Skin epidermis (tissue), 12 donors: ENCODE measurements at regions not wholly inside any gene's neighbourhood (a gene's known extent, or its start where the extent isn't known, plus 50 kb on each side); places are given as distances from the start of the nearest gene placed in this dataset.

Source experiments
- H3K27ac ChIP-seq, 21 experiments: fragments of 200-600 bp; sonication (generic) in 11 of 21; one replicate each; pipeline ENCODE4 v1.5.0; 2020; ENCODE audit warnings: mild to moderate bottlenecking in 3 of 21, inconsistent platforms in 2 of 21, moderate library complexity in 2 of 21
- H3K4me3 ChIP-seq, 7 experiments: fragments of 200-600 bp; sonication (generic) in 2 of 7; one replicate each; pipeline ENCODE4 v1.5.0; 2020; ENCODE audit warnings: inconsistent platforms in 2 of 7, mild to moderate bottlenecking in 2 of 7, moderate library complexity in 1 of 7

GRCh38 chr10:128781637-128782036 is 655.4 kb upstream of the MKI67 start:
- H3K27ac ChIP-seq: no peak overlapping the region

DNA sequence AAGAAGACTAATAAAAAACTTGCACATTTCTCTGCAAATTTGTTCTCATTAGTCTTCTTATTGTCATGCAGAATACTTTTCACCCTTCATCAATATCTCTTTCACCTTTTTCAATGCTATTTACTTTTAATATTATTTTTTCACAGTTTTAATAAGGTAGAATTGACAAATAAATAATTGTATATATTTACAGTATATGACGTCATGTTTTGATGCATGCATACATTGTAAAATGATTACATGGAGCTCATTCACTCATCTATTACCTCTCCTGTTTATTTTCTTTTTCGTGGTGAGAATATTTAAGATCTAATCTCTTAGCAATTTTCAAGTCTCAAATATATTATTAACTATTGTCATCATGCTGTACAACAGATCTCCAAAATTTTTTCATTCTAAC is 658.2 kb upstream of the MKI67 start:
- Histone ChIP-seq H3K4me3 (no peak overlapping the region), H3K27ac (no peak overlapping the region)

More at GRCh38 chr10:128781637-128782036, 655.4 kb upstream of the MKI67 start:
- H3K4me3 ChIP-seq: no peak overlapping the region

DNA sequence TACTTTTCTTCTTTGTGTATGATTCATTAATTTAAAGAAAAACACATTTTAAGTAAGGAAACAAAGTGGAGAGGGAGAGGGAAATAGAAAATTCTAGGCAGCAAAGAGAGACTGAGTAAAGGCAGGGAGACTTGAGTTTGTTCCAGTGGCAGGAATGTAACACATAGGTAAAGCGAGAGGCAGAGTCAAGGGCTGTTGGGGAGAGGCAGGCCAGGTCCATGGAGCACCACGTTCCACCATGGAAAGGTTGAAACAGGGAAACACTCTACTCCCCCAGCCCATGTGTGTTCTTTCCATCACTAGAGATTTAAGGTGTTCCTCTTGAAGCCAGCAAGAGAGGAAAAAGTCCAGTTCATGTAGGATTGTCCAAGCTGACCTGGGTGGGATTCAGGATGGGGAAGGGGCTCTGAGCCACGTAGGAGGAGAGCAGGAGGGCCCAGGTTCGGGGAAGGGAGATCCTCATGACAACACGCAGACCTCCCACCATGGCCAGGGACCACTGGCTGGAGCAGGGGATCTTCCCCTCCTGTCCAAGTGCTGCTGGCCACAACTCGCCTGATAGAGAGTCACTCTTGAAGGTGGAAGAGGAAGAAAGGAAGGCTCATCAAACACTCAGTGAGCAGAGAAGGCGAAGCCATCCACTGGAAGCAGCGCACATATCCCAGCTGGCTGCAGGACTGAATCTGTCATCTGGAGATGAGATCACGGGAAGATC is 666.4 kb upstream of the MKI67 start:
- no peak overlapping the region for H3K4me3 ChIP-seq
- H3K27ac ChIP-seq: no peak overlapping the region

DNA sequence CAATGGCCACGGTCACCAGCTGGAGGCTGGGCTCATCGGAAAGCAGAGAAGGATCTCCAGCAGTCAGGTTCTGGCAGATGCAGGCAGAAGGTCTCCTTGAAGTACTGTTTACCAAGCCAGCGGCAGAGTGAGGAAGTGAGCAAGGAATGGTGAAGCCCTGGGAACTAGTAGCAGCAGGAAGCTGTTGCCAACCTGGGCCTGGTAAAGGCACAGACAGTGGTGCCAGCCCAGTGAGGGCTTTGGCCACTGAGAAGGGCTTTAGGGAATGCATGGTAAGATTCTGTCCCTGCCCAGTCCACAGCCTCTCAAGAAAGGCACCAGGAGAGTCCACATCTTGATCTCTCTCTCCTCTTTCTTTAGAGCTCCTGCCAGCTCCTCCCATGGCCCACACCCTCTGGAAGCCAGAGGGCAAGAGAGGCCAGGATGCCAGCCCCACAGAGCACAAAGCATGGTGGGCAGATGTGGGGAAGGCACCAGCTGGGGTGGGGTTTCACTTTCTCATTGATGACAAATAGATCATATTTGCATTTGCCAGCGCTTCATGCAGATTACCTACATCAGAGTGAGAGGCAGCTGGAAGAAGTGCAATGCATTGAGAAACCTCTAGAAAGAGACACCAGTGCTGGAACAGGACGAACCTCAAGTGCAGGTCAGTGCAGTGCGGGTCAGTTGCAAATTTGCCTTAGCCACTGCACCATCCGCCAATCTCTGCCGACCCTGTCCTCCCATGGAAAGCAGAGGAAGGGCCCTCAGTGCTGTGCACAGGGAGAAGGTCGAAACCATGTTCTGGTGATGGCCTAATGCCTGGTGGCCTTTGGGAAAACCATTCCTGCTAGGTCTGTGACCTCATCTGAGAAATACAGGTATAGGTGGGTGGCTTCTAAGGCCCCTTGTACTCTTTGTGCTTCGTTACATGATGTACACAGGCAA is 667.8 kb upstream of the MKI67 start:
- Histone ChIP-seq H3K4me3 (no peak overlapping the region), H3K27ac (no peak overlapping the region)

- no peak overlapping the region for H3K27ac ChIP-seq
These were observed 670.2 kb upstream of the MKI67 start for GRCh38 chr10:128796396-128796912.

DNA sequence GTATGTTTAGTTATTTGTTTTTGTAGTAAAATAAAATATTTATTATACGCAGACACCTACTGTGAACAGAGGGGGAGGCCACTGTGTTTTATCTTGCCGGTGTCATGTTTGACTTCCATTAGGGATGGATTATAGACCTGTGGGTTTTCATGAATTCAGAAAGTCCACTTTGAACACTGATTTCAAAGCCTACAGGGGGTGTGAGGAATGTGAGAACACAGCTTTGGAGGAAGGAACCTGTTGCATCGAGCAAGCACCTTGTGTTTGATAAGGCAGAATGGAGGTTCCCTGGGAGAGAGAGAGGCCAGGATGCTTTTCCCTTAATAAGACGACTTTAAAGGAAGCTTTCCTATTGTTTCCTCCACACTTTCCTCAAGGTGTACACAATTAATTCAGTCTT is 665.0 kb upstream of the MGMT start:
- no peak overlapping the region for H3K4me3 ChIP-seq

More at GRCh38 chr10:128796396-128796912, 670.2 kb upstream of the MKI67 start:
- H3K4me3 ChIP-seq: no peak overlapping the region

DNA sequence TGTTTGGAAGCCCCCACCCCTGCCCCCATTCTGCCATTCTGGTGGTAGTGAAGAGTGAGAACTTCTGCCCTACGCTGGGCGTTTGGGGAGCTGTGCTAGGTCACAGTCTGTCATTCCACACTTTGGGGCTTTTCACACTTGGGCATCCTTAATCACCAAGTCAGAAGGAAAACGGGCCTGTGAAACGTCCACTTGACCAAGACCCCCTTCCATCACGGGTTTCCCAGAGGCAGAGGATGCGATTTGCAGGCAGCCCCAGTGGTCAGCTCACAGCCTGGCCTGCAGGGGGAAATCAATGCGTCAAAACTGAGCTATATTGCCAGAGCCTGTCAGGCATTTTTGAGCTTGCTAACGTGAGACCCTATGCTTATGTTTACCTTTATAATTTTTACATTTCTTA is 663.3 kb upstream of the MGMT start:
- no peak overlapping the region for H3K27ac ChIP-seq
- H3K4me3 ChIP-seq: no peak overlapping the region

More for the DNA sequence above, 665.0 kb upstream of the MGMT start:
- no peak overlapping the region for H3K27ac ChIP-seq

DNA sequence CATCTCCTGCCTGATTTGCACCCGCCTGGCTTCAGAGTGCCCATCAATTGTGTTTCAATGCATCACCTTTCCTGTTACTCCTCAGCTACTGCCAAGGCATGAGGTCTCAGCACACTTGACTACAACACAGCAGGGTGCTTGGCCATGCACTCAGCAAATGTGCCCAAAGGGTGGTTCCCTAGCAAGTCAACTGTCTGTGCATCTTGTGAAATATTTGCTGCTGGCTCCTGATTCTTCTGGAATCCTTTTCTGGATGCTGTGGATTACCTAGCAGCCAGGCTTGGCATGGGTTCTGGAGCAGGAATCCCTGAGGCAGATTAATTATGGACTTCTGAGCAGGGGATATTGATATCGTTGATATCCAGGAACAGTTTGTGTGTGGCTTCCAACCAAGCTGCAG is 662.6 kb upstream of the MGMT start:
- Histone ChIP-seq H3K27ac (no peak overlapping the region), H3K4me3 (no peak overlapping the region)

DNA sequence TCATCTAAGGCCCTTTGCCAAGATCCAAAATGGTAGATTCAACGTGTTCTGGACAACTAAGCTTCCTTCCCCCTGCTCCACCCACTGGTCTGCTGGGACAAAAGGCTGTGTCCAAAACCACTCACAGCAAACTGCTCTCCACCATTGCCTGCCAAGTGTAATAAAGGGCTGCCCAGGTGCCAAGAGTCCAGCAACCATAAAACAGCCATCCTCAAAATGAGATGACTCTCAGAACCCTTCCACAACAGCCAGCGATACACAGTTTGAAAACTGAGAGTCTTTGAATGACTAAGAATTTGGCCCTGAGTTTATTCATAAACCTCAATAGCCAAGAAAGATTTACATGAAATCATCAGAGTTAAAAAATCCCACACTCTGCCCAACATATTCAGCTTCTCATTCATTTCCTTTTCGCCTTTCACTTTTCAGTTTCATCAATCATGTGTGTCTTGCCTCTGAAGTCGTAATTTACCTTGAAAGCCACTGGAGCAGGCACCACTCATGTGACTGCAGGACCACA is 658.1 kb upstream of the MGMT start:
- no peak overlapping the region for H3K27ac ChIP-seq
- H3K4me3 ChIP-seq: no peak overlapping the region

- no peak overlapping the region for H3K27ac ChIP-seq
These were observed 655.5 kb upstream of the MGMT start for GRCh38 chr10:128811511-128811910.

DNA sequence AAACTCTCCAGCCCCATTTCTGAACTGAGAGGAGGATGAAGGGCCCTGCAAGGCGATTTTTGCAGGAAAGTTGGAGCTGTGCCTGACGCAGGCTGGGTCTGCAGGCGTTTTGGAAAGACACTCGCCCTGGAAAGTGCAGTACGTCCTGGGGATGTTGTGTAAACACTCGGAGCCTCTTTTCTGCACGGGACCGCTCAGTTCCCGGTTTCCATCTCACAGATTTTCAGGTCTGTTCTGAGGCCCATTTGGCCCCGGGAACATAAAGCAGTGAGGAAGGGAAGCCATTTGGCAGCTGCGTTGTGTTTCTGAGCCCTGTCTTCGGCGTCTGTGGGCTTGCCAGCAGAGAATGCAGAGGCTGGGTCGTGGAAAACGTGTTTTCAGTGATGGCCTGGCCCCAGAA is 655.0 kb upstream of the MGMT start:
- Histone ChIP-seq H3K27ac (no peak overlapping the region), H3K4me3 (no peak overlapping the region)

More at GRCh38 chr10:128811511-128811910, 655.5 kb upstream of the MGMT start:
- H3K4me3 ChIP-seq: no peak overlapping the region

DNA sequence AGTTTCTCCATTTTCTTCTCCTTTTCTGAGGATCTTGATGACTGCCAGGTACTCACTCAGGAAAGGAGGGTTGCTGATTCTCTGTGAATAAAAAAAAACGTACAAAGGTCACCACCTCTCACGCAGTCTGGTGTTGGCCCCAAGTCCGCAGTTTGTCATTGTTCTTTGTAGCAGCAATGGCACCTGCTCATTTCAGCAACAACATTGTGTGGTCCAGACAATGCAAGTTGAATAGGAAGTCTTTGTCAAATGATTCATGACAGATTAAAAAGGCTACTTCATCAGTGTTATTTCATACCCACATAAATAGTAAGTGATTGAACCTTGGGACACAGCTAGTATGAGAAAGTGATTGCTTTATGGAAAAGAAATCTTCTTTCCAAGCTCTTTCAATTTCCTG is 653.5 kb upstream of the MGMT start:
- Histone ChIP-seq H3K27ac (no peak overlapping the region), H3K4me3 (no peak overlapping the region)

GRCh38 chr10:128814024-128814423 is 653.0 kb upstream of the MGMT start:
- Histone ChIP-seq H3K27ac (no peak overlapping the region), H3K4me3 (no peak overlapping the region)

DNA sequence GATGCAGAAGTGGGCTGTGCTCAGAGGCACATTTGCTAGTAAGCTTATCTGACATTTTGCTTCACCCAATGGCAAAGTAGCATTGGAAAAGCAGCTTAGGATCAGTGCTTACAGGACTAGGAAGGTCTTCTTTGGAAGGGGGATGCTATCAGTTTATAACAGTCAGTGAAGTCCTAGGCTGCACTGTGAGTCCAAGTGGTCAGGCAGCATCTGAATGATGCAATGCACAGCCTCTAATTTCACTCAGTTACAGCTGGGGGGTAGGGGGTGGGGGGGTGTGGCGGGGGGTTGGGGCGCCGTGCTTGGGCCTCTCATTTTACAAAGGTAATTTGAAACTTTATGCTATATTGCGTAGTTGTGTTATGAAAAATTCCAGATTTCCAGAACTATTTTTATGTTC is 652.3 kb upstream of the MGMT start:
- no peak overlapping the region for H3K27ac ChIP-seq
- H3K4me3 ChIP-seq: no peak overlapping the region

- Histone ChIP-seq H3K4me3 (no peak overlapping the region), H3K27ac (no peak overlapping the region)
These were observed 650.3 kb upstream of the MGMT start for GRCh38 chr10:128816726-128817125.

DNA sequence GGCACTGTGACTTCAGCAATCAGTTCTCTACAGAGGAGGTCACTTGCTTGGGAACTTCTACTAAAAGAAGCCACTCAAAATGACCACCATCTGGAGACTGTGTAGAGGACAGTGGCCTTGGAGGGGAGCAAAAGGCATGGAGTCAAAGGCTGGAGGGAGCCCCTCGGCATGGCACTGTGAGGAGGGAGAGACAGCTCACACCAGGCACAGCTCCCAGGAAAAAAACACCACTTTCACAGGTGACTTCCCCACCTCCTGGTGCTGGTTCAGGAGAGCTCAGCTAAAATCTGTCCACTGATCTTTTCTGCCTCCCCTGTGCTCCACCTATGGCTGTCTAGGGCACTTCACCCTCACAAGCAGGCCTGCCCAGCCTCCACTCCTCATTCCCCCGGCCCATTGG is 649.4 kb upstream of the MGMT start:
- Histone ChIP-seq H3K4me3 (no peak overlapping the region), H3K27ac (no peak overlapping the region)

- no peak overlapping the region for H3K27ac ChIP-seq
These were observed 646.4 kb upstream of the MGMT start for GRCh38 chr10:128820663-128821062.

GRCh38 chr10:128823201-128823600 is 643.8 kb upstream of the MGMT start:
- Histone ChIP-seq H3K27ac (no peak overlapping the region), H3K4me3 (no peak overlapping the region)

More at GRCh38 chr10:128820663-128821062, 646.4 kb upstream of the MGMT start:
- no peak overlapping the region for H3K4me3 ChIP-seq

DNA sequence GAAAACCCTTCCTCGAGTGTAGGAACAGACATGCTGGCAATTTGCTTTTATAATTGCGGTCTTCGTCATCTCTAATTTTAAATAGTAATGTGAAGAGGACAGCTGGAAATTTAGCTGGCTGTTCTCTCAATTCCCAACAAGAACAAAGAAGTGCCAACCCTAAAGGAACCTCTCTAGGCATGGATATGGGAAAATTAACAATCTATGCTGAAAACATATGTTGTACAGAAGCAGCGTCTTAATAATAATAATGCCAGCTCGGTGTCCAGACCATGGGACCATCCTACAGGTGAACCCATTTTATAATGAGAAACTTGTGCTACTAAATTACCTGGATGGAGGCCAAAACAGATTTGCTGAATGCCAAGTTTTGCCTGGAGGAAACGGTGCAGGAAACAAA is 641.4 kb upstream of the MGMT start:
- H3K27ac ChIP-seq: no peak overlapping the region
- H3K4me3 ChIP-seq: no peak overlapping the region

GRCh38 chr10:128833671-128834070 is 633.4 kb upstream of the MGMT start:
- H3K27ac ChIP-seq: no peak overlapping the region
- no peak overlapping the region for H3K4me3 ChIP-seq

GRCh38 chr10:128835361-128835760 is 631.7 kb upstream of the MGMT start:
- H3K27ac ChIP-seq: no peak overlapping the region

More at GRCh38 chr10:128835361-128835760, 631.7 kb upstream of the MGMT start:
- H3K4me3 ChIP-seq: no peak overlapping the region
